ENCODE measurements at regions not wholly inside any gene's neighbourhood (a gene's known extent, or its start where the extent isn't known, plus 50 kb on each side); places are given as distances from the start of the nearest gene placed in this dataset.

GRCh38 chr3:22660606-22661005 lies 542.5 kb upstream of the UBE2E2 start (continued):
- no peak for TF ChIP-seq POU6F1 (CRISPR knock-in tag; IDR thresholded peaks at IDR 0.05; ENCODE audit: borderline replicate concordance, low read depth)
- TF ChIP-seq PATZ1 (CRISPR knock-in tag; IDR thresholded peaks at IDR 0.05; ENCODE audit: borderline replicate concordance) = no peak

- no peak for ATAC-seq
- no peak for TF ChIP-seq ZNF565 (CRISPR knock-in tag; conservative IDR thresholded peaks at IDR 0.05; ENCODE audit: low read depth)
Observed at GRCh38 chr3:22661121-22661700, 541.9 kb upstream of the UBE2E2 start.

GRCh38 chr3:22665528-22665927 lies 537.6 kb upstream of the UBE2E2 start:
- TF ChIP-seq ZNF70 (CRISPR knock-in tag; IDR thresholded peaks at IDR 0.05) (no peak), TCF4 (CRISPR knock-in tag; IDR thresholded peaks at IDR 0.05; ENCODE audit: borderline replicate concordance) (no peak), CREB5 (CRISPR knock-in tag; IDR thresholded peaks at IDR 0.05; ENCODE audit: low read depth) (no peak), TOX (CRISPR knock-in tag; IDR thresholded peaks at IDR 0.05; ENCODE audit: borderline replicate concordance) (no peak)
- ATAC-seq = no peak

- TF ChIP-seq PATZ1 (CRISPR knock-in tag; IDR thresholded peaks at IDR 0.05; ENCODE audit: borderline replicate concordance) (no peak), ZFP30 (CRISPR knock-in tag; IDR thresholded peaks at IDR 0.05) (no peak), CSRNP3 (CRISPR knock-in tag; IDR thresholded peaks at IDR 0.05) (no peak), ZNF565 (CRISPR knock-in tag; conservative IDR thresholded peaks at IDR 0.05; ENCODE audit: low read depth) (no peak), OSR1 (CRISPR knock-in tag; IDR thresholded peaks at IDR 0.05) (no peak), ESRRG (CRISPR knock-in tag; IDR thresholded peaks at IDR 0.05) (no peak), ARNTL (CRISPR knock-in tag; IDR thresholded peaks at IDR 0.05; ENCODE audit: borderline replicate concordance, low read depth) (no peak), CSDC2 (CRISPR knock-in tag; IDR thresholded peaks at IDR 0.05) (no peak), ZNF70 (CRISPR knock-in tag; IDR thresholded peaks at IDR 0.05) (no peak), SNAI2 (CRISPR knock-in tag; IDR thresholded peaks at IDR 0.05) (no peak), BACH2 (CRISPR knock-in tag; IDR thresholded peaks at IDR 0.05; ENCODE audit: borderline replicate concordance) (no peak), ZNF8 (CRISPR knock-in tag; IDR thresholded peaks at IDR 0.05) (no peak), ZFP3 (CRISPR knock-in tag; IDR thresholded peaks at IDR 0.05) (no peak), CREB5 (CRISPR knock-in tag; IDR thresholded peaks at IDR 0.05; ENCODE audit: low read depth) (no peak), RARB (CRISPR knock-in tag; IDR thresholded peaks at IDR 0.05) (no peak), GLIS3 (CRISPR knock-in tag; IDR thresholded peaks at IDR 0.05) (no peak), ZC3H10 (CRISPR knock-in tag; IDR thresholded peaks at IDR 0.05) (no peak)
- no peak for ATAC-seq
Observed at GRCh38 chr3:22666736-22667135, 536.4 kb upstream of the UBE2E2 start.

All from SK-N-SH treated with all-trans-retinoic acid at 6 μM for 48 hours (cell line).